ENCODE measurements at regions not wholly inside any gene's neighbourhood (a gene's known extent, or its start where the extent isn't known, plus 50 kb on each side); places are given as distances from the start of the nearest gene placed in this dataset.

DNA sequence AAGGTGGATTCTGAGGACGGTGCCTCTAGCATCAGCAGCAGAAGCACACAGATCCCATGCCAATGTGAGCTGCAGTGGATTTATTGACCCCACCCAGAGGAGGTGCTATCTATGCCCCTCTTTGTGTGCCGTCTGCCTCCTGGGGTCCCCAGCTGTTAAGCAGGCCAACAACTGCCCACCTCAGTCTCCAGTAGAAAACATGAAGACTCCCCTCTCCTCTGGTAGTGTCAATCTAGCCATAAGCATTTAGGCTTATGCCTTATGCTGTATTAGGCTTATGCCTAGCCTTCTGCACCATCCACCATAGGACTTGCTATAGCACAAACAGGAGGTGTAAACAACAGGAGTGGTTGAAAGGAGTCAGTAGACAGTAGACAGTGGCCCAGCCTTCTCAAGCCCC lies 417.9 kb upstream of the C16orf82 start:
- H3K27me3 ChIP-seq (ENCODE audit: insufficient read depth, low read length, poor library complexity), result peaks cover 3% of the 10 kb centered on the region
- TF ChIP-seq EZH2 (IDR thresholded peaks at IDR 0.05; ENCODE audit: borderline replicate concordance, low read depth, low read length, severe bottlenecking), result no peak
- TF ChIP-seq, protein P1, sequence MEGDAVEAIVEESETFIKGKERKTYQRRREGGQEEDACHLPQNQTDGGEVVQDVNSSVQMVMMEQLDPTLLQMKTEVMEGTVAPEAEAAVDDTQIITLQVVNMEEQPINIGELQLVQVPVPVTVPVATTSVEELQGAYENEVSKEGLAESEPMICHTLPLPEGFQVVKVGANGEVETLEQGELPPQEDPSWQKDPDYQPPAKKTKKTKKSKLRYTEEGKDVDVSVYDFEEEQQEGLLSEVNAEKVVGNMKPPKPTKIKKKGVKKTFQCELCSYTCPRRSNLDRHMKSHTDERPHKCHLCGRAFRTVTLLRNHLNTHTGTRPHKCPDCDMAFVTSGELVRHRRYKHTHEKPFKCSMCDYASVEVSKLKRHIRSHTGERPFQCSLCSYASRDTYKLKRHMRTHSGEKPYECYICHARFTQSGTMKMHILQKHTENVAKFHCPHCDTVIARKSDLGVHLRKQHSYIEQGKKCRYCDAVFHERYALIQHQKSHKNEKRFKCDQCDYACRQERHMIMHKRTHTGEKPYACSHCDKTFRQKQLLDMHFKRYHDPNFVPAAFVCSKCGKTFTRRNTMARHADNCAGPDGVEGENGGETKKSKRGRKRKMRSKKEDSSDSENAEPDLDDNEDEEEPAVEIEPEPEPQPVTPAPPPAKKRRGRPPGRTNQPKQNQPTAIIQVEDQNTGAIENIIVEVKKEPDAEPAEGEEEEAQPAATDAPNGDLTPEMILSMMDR (IDR thresholded peaks at IDR 0.05; ENCODE audit: borderline replicate concordance, extremely low read depth, low read length, poor library complexity, severe bottlenecking), result no peak
- no peaks in the 10 kb centered on the region for H4K20me1 ChIP-seq (ENCODE audit: insufficient read depth, low read length)
- H3K36me3 ChIP-seq (ENCODE audit: insufficient read depth, low read length), result no peaks in the 10 kb centered on the region
- H3K4me3 ChIP-seq (ENCODE audit: low read depth in 1 of 2, low read length in 2 of 2), result no peak overlapping the region
- no peak overlapping the region for H3K9ac ChIP-seq (ENCODE audit: low read depth, low read length)
- DNase-seq, result no peak
- H3K4me2 ChIP-seq (ENCODE audit: insufficient read depth, low read length), result no peak overlapping the region
- ATAC-seq (ENCODE audit: insufficient read depth, low read depth), result no peak
- no peak overlapping the region for H2AFZ ChIP-seq (ENCODE audit: low read depth, low read length)
- no peak overlapping the region for H3K27ac ChIP-seq (ENCODE audit: low read length)
- H3K79me2 ChIP-seq (ENCODE audit: insufficient read depth, low read length), result no peaks in the 10 kb centered on the region
- no peaks in the 10 kb centered on the region for H3K9me3 ChIP-seq (ENCODE audit: insufficient read depth, low read length, severe bottlenecking)
- H3K4me1 ChIP-seq (ENCODE audit: insufficient read depth, low read length), result no peaks in the 10 kb centered on the region

DNA sequence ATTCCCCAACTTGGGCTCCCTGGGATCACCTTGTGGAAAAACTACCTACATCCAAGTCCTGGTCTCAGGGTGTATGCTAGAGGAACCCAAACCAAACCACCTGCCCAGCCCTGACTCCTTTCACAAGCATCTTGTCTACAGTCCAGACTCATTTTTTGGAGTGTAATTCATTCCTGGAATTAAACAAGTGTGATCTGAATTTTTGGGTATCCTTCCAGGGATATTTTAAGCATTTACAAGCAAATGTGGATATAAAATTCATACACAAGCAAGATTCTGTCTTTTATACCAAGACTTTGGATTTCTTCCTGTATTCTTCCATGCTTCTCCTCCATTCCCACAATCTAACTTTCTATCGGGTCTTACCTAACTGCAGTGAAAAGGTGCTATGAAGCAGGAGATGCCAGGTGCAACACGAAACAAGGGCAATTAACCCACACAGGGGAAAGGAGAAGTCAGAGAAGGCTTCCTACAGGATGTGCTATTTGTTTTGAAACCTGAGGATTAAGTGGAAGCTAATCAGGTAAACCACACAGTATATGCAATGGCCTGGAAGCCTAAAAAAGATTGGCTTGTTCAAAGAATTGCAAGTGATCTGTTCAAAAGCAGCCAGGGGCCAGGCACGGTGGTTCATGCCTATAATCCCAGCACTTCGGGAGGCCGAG lies 417.2 kb upstream of the C16orf82 start:
- no peak for DNase-seq

DNA sequence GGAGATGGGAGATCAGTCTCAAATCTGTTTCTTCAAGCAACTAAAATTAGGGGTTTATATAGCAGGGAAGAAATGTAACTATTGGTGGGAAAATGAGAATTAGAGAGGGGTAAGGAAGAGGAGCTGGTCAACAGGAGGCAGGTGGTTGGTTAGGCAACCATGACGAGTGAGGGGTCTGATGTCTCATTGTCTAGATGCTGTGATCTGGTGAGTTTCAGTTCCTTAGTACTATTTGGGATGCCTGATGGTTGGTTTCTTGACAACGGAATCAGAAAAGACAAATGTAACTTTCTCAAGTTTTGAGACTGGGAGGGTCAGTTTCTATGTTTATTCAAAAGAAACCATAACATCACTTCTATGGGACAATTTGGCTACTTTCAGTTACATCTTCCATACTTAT lies 415.3 kb upstream of the C16orf82 start:
- H2AFZ ChIP-seq (ENCODE audit: low read depth, low read length), result no peak overlapping the region
- TF ChIP-seq, protein P1 (IDR thresholded peaks at IDR 0.05; ENCODE audit: borderline replicate concordance, extremely low read depth, low read length, poor library complexity, severe bottlenecking), result no peak
- TF ChIP-seq EZH2 (IDR thresholded peaks at IDR 0.05; ENCODE audit: borderline replicate concordance, low read depth, low read length, severe bottlenecking), result no peak
- H3K27ac ChIP-seq (ENCODE audit: low read length), result no peak overlapping the region
- no peaks in the 10 kb centered on the region for H3K36me3 ChIP-seq (ENCODE audit: insufficient read depth, low read length)
- peaks cover 3% of the 10 kb centered on the region for H3K27me3 ChIP-seq (ENCODE audit: insufficient read depth, low read length, poor library complexity)
- H3K79me2 ChIP-seq (ENCODE audit: insufficient read depth, low read length), result no peaks in the 10 kb centered on the region
- ATAC-seq (ENCODE audit: insufficient read depth, low read depth) (no peak), DNase-seq (no peak)
- H3K9ac ChIP-seq (ENCODE audit: low read depth, low read length), result no peak overlapping the region
- no peaks in the 10 kb centered on the region for H3K9me3 ChIP-seq (ENCODE audit: insufficient read depth, low read length, severe bottlenecking)
- H3K4me1 ChIP-seq (ENCODE audit: insufficient read depth, low read length), result no peaks in the 10 kb centered on the region
- H4K20me1 ChIP-seq (ENCODE audit: insufficient read depth, low read length), result no peaks in the 10 kb centered on the region
- no peak overlapping the region for H3K4me2 ChIP-seq (ENCODE audit: insufficient read depth, low read length)
- H3K4me3 ChIP-seq (ENCODE audit: low read depth in 1 of 2, low read length in 2 of 2), result no peak overlapping the region

More for the DNA sequence above, 417.2 kb upstream of the C16orf82 start:
- Histone ChIP-seq H3K4me1 (ENCODE audit: insufficient read depth, low read length) (no peaks in the 10 kb centered on the region), H3K9ac (ENCODE audit: low read depth, low read length) (no peak overlapping the region), H3K36me3 (ENCODE audit: insufficient read depth, low read length) (no peaks in the 10 kb centered on the region), H3K27ac (ENCODE audit: low read length) (no peak overlapping the region), H3K4me3 (ENCODE audit: low read depth in 1 of 2, low read length in 2 of 2) (no peak overlapping the region), H3K9me3 (ENCODE audit: insufficient read depth, low read length, severe bottlenecking) (no peaks in the 10 kb centered on the region), H3K79me2 (ENCODE audit: insufficient read depth, low read length) (no peaks in the 10 kb centered on the region), H3K4me2 (ENCODE audit: insufficient read depth, low read length) (no peak overlapping the region), H4K20me1 (ENCODE audit: insufficient read depth, low read length) (no peaks in the 10 kb centered on the region), H2AFZ (ENCODE audit: low read depth, low read length) (no peak overlapping the region), H3K27me3 (ENCODE audit: insufficient read depth, low read length, poor library complexity) (peaks cover 3% of the 10 kb centered on the region)
- ATAC-seq (ENCODE audit: insufficient read depth, low read depth), result no peak
- no peak for TF ChIP-seq EZH2 (IDR thresholded peaks at IDR 0.05; ENCODE audit: borderline replicate concordance, low read depth, low read length, severe bottlenecking)
- TF ChIP-seq, protein P1 (IDR thresholded peaks at IDR 0.05; ENCODE audit: borderline replicate concordance, extremely low read depth, low read length, poor library complexity, severe bottlenecking), result no peak

Measured in DND-41 (cell line).